Heart right ventricle (tissue), 16 donors: ENCODE measurements at regions not wholly inside any gene's neighbourhood (a gene's known extent, or its start where the extent isn't known, plus 50 kb on each side); places are given as distances from the start of the nearest gene placed in this dataset.

Experiments
- ATAC-seq, 8 donors: fragments of 200-7000 bp; cut with Tn5 transposase; one replicate each; pipeline ENCODE4 v1.9.1; 2020; ENCODE audit warnings: mild to moderate bottlenecking in 8 of 8, moderate library complexity in 8 of 8, moderate number of reproducible peaks in 1 of 8
- DNase-seq, 2 donors: peaks; one replicate each; pipeline ENCODE4 v3.0.0-alpha.2; 2020
- H3K27ac ChIP-seq, 10 donors: fragments of 200-600 bp; sonication (generic) in 2 of 10; one replicate each; pipeline versions ENCODE4 v1.5.0 to v1.8.0; 2020 to 2022; ENCODE audit warnings: mild to moderate bottlenecking in 3 of 10
- H3K27me3 ChIP-seq, 7 donors: fragments of 200-600 bp; one replicate each; pipeline ENCODE4 v1.8.0; 2021 to 2022; ENCODE audit warnings: mild to moderate bottlenecking in 2 of 7
- H3K36me3 ChIP-seq, 9 donors: fragments of 200-600 bp; sonication (generic) in 1 of 9; one replicate each; pipeline versions ENCODE4 v1.5.0 to v1.8.0; 2020 to 2022; ENCODE audit warnings: mild to moderate bottlenecking in 2 of 9
- H3K4me1 ChIP-seq, 9 donors: fragments of 200-600 bp; sonication (generic) in 1 of 9; one replicate each; pipeline versions ENCODE4 v1.5.0 to v1.8.0; 2020 to 2022; ENCODE audit warnings: mild to moderate bottlenecking in 4 of 9
- H3K4me3 ChIP-seq, 10 donors: fragments of 200-600 bp; sonication (generic) in 2 of 10; one replicate each; pipeline versions ENCODE4 v1.5.0 to v1.8.0; 2020 to 2022; ENCODE audit warnings: mild to moderate bottlenecking in 7 of 10, moderate library complexity in 2 of 10
- H3K9me3 ChIP-seq, 11 donors: fragments of 200-600 bp in 10 of 11; sonication (generic) in 2 of 11; one replicate each; pipeline versions ENCODE4 v1.5.0 to v1.8.0; 2013 to 2022; ENCODE audit warnings: mild to moderate bottlenecking in 2 of 11, control low read depth in 1 of 11, moderate library complexity in 1 of 11
- CTCF ChIP-seq, 9 donors: fragments of 200-600 bp; sonication (generic) in 2 of 9; IDR thresholded peaks; one replicate each; pipeline versions ENCODE4 v1.5.0 to v1.8.0; 2021 to 2022; ENCODE audit warnings: antibody characterized with exemption in 9 of 9, mild to moderate bottlenecking in 5 of 9, moderate library complexity in 1 of 9
- WGBS, 2 donors: extraction: QIAGEN DNeasy Blood & Tissue Kit; methylation state at CpG; one replicate each; pipeline ENCODE4 v1.1.7; 2013; ENCODE audit warnings: inconsistent platforms in 1 of 2; 5-methylcytosine and 5-hydroxymethylcytosine counted together
- intact Hi-C, 10 donors: fragments of 100-400 bp; cut with DNase I; formaldehyde crosslinking; loops; one replicate each; pipeline versions ENCODE4 v1.11.1 to v1.14.2; 2022
- donor health status: Arrhythmogenic right ventricular cardiomyopathy.
- donor health status: ischemic (EF 13 %, LVEDD 7.1; RV severe dilation, severe dysfunction).
- donor health status: healthy with polysubstance abuse.
- donor health status: DM: no; HTN: yes; CAD: no.
- donor health status: DM: no; HTN: no; CAD: no.
- donor health status: ischemic (EF 25% LVEDD 6.9; RV normal size, moderate dysfunction).
- donor health status: ischemic (EF 25% LVEDD 5.7; RV mildly dilated, moderate dysfunction).
- donor health status: healthy.
- donor health status: DM: yes; HTN: yes; CAD: no.
- donor health status: Ischemic cardiomyopathy.
- donor health status: ischemic (EF 35%, LVEDD 5.7; RV mildly dilated, moderate dysfunction).
- donor health status: nonischemic (EF 11% LVEDD 7.7; RV severe dilation, severe dysfunction).
- donor health status: DM: yes; HTN: yes; CAD: no.
- donor health status: PGD.
- donor health status: ischemic (EF 29% LVEDD 5.4; RV normal size, mild dysfunction).
- donor health status: nonischemic (EF 23%, LVEDD 6.1; RV moderate dilation, normal function).

GRCh38 chr13:110777251-110777820 is 63.8 kb downstream of the ING1 start:
- Histone ChIP-seq H3K4me3 (no peak overlapping the region), H3K4me1 (no peaks in the 10 kb centered on the region), H3K9me3 (peaks cover 0 to 6% (median 0%) of the 10 kb centered on the region in 11 donors), H3K36me3 (no peaks in the 10 kb centered on the region), H3K27me3 (peaks cover 0 to 9% (median 0%) of the 10 kb centered on the region in 7 donors), H3K27ac (no peak overlapping the region)
- intact Hi-C loops = no loop called here
- DNase-seq (no peak), ATAC-seq (no peak)
- no peak for TF ChIP-seq CTCF (IDR thresholded peaks at IDR 0.05)
- 76 to 78% methylated on average over 3 of the region's 3 CpGs for WGBS, 2 donors

GRCh38 chr13:110779022-110779421 is 65.5 kb downstream of the ING1 start:
- Histone ChIP-seq H3K4me3 (no peak overlapping the region), H3K27ac (no peak overlapping the region), H3K4me1 (no peaks in the 10 kb centered on the region), H3K9me3 (peaks cover 0 to 13% (median 0%) of the 10 kb centered on the region in 11 donors), H3K27me3 (peaks cover 0 to 9% (median 0%) of the 10 kb centered on the region in 7 donors), H3K36me3 (no peaks in the 10 kb centered on the region)
- intact Hi-C loops = no loop called here
- WGBS, 2 donors = 93 to 98% methylated on average over 3 of the region's 3 CpGs
- ATAC-seq = no peak
- no peak for TF ChIP-seq CTCF (IDR thresholded peaks at IDR 0.05)
- DNase-seq = no peak

GRCh38 chr13:110780422-110780821 is 66.9 kb downstream of the ING1 start:
- no peaks in the 10 kb centered on the region for H3K27me3 ChIP-seq
- DNase-seq (no peak), ATAC-seq (peak in 1 of 8 donors; percentile 61)
- 62 to 74% methylated on average over 2 of the region's 2 CpGs for WGBS, 2 donors
- H3K9me3 ChIP-seq = peaks cover 0 to 13% (median 0%) of the 10 kb centered on the region in 11 donors
- no peak overlapping the region for H3K4me3 ChIP-seq
- H3K36me3 ChIP-seq = no peaks in the 10 kb centered on the region
- TF ChIP-seq CTCF (IDR thresholded peaks at IDR 0.05) = no peak
- H3K27ac ChIP-seq = peak overlapping the region in 2 of 10 donors; percentile 6 to 15
- intact Hi-C loops = no loop called here
- H3K4me1 ChIP-seq = no peaks in the 10 kb centered on the region

- no peak overlapping the region for H3K27ac ChIP-seq
- H3K9me3 ChIP-seq = peaks cover 0 to 13% (median 0%) of the 10 kb centered on the region in 11 donors
- intact Hi-C loops = no loop called here
- no peaks in the 10 kb centered on the region for H3K27me3 ChIP-seq
- DNase-seq (no peak), ATAC-seq (no peak)
- H3K4me1 ChIP-seq = no peaks in the 10 kb centered on the region
- no peaks in the 10 kb centered on the region for H3K36me3 ChIP-seq
- no peak for TF ChIP-seq CTCF (IDR thresholded peaks at IDR 0.05)
- H3K4me3 ChIP-seq = no peak overlapping the region
These were observed 68.7 kb downstream of the ING1 start for GRCh38 chr13:110782185-110782584.
